OCI-LY3 (cell line): ENCODE measurements at regions not wholly inside any gene's neighbourhood (a gene's known extent, or its start where the extent isn't known, plus 50 kb on each side); places are given as distances from the start of the nearest gene placed in this dataset.

Experiments used
- H2AFZ ChIP-seq: fragments of 200-600, 300-600 bp; shearing (Covaris generic); 2 replicates; pipeline ENCODE4 v1.6.0; 2014; ENCODE audit warnings: antibody characterized with exemption, low read depth, low read length
- H3K27ac ChIP-seq: fragments of 200-600, 300-600 bp; sonication (generic); 2 replicates; pipeline ENCODE4 v1.5.1; 2014; ENCODE audit warnings: mild to moderate bottlenecking, low read length, moderate library complexity, mixed read lengths
- H3K27me3 ChIP-seq: fragments of 200-600, 300-600 bp; sonication (generic); 2 replicates; pipeline ENCODE4 v1.6.1; 2014; ENCODE audit warnings: low read depth, low read length, mixed read lengths
- H3K36me3 ChIP-seq: fragments of 200-600, 300-600 bp; sonication (generic); replicated peaks from 2 replicates; pipeline ENCODE3; 2014; ENCODE audit warnings: low read depth, low read length, mixed read lengths
- H3K4me1 ChIP-seq: fragments of 300-600, 200-600 bp; sonication (generic); 2 replicates; pipeline ENCODE4 v1.6.1; 2014; ENCODE audit warnings: low read length, mixed read lengths
- H3K4me2 ChIP-seq: fragments of 200-600, 300-600 bp; sonication (generic); 2 replicates; pipeline ENCODE4 v1.6.1; 2014; ENCODE audit warnings: low read length, mixed read lengths
- H3K4me3 ChIP-seq: fragments of 300-600, 200-600 bp; sonication (generic); 2 replicates; pipeline ENCODE4 v1.5.1; 2014; ENCODE audit warnings: antibody characterized with exemption, mild to moderate bottlenecking, low read length, moderate library complexity
- H3K79me2 ChIP-seq: fragments of 300-600, 200-600 bp; shearing (Covaris generic); 2 replicates; pipeline ENCODE4 v1.6.1; 2014; ENCODE audit warnings: mild to moderate bottlenecking, low read length, mixed read lengths
- H3K9ac ChIP-seq: fragments of 300-600, 200-600 bp; shearing (Covaris generic); 2 replicates; pipeline ENCODE4 v1.6.0; 2014; ENCODE audit warnings: mild to moderate bottlenecking, low read length, moderate library complexity
- H3K9me3 ChIP-seq: fragments of 200-600, 300-600 bp; shearing (Covaris generic); 2 replicates; pipeline ENCODE4 v1.6.1; 2014; ENCODE audit warnings: low read length, mixed read lengths; ENCODE audit not compliant: insufficient read depth
- H4K20me1 ChIP-seq: fragments of 200-600, 300-600 bp; sonication (generic); 2 replicates; pipeline ENCODE4 v1.6.1; 2016; ENCODE audit warnings: low read length, mixed read lengths; ENCODE audit not compliant: insufficient read depth
- CTCF ChIP-seq: fragments of 200-600, 300-600 bp; sonication (generic); IDR thresholded peaks from 2 replicates; pipeline ENCODE4 v1.5.1; 2014; ENCODE audit warnings: antibody characterized with exemption, low read length, low read depth
- EZH2phosphoT487 ChIP-seq: fragments of 200-600 bp; shearing (Covaris generic); IDR thresholded peaks from 2 replicates; pipeline ENCODE4 v1.6.1; 2018; ENCODE audit warnings: antibody characterized with exemption, mixed run types, low read depth

- H3K4me2 ChIP-seq, result no peak overlapping the region
- no peaks in the 10 kb centered on the region for H4K20me1 ChIP-seq
Measured at GRCh38 chr20:24166123-24166381, 177.5 kb upstream of the GGTLC1 start.

GRCh38 chr20:24165301-24166122 is 176.9 kb upstream of the GGTLC1 start:
- no peaks in the 10 kb centered on the region for H3K36me3 ChIP-seq
- no peak for TF ChIP-seq EZH2phosphoT487
- TF ChIP-seq CTCF, result no peak
- H3K9ac ChIP-seq, result no peak overlapping the region
- H2AFZ ChIP-seq, result no peak overlapping the region
- H3K4me3 ChIP-seq, result no peak overlapping the region
- H3K4me2 ChIP-seq, result no peak overlapping the region
- no peak overlapping the region for H3K27ac ChIP-seq
- H3K79me2 ChIP-seq, result no peaks in the 10 kb centered on the region
- H4K20me1 ChIP-seq, result no peaks in the 10 kb centered on the region
- no peaks in the 10 kb centered on the region for H3K27me3 ChIP-seq
- H3K4me1 ChIP-seq, result no peaks in the 10 kb centered on the region
- no peaks in the 10 kb centered on the region for H3K9me3 ChIP-seq

More at GRCh38 chr20:24166123-24166381, 177.5 kb upstream of the GGTLC1 start:
- Histone ChIP-seq H3K79me2 (no peaks in the 10 kb centered on the region), H3K4me3 (no peak overlapping the region), H3K36me3 (no peaks in the 10 kb centered on the region), H3K9ac (no peak overlapping the region), H3K27me3 (no peaks in the 10 kb centered on the region), H3K27ac (no peak overlapping the region), H2AFZ (no peak overlapping the region), H3K4me1 (no peaks in the 10 kb centered on the region), H3K9me3 (no peaks in the 10 kb centered on the region)
- TF ChIP-seq CTCF (no peak), EZH2phosphoT487 (no peak)

- Histone ChIP-seq H3K4me3 (no peak overlapping the region), H3K9ac (no peak overlapping the region), H3K4me2 (no peak overlapping the region), H4K20me1 (no peaks in the 10 kb centered on the region), H3K27ac (no peak overlapping the region), H3K4me1 (no peaks in the 10 kb centered on the region), H3K9me3 (no peaks in the 10 kb centered on the region), H3K27me3 (no peaks in the 10 kb centered on the region), H2AFZ (no peak overlapping the region), H3K36me3 (no peaks in the 10 kb centered on the region), H3K79me2 (no peaks in the 10 kb centered on the region)
- TF ChIP-seq CTCF (peak; percentile 90), EZH2phosphoT487 (no peak)
Measured at GRCh38 chr20:24164360-24164759, 175.8 kb upstream of the GGTLC1 start.

GRCh38 chr20:24163506-24163905 is 174.9 kb upstream of the GGTLC1 start:
- Histone ChIP-seq H3K9ac (no peak overlapping the region), H3K36me3 (no peaks in the 10 kb centered on the region), H3K4me3 (no peak overlapping the region), H3K9me3 (no peaks in the 10 kb centered on the region), H3K79me2 (no peaks in the 10 kb centered on the region), H3K4me2 (no peak overlapping the region), H3K27me3 (0 out of 2 replicates have a peak, but pooled peaks cover 4% of the 10 kb centered on the region), H3K27ac (no peak overlapping the region), H4K20me1 (no peaks in the 10 kb centered on the region), H3K4me1 (no peaks in the 10 kb centered on the region), H2AFZ (no peak overlapping the region)
- TF ChIP-seq EZH2phosphoT487 (no peak), CTCF (no peak)
